ENCODE measurements at regions not wholly inside any gene's neighbourhood (a gene's known extent, or its start where the extent isn't known, plus 50 kb on each side); places are given as distances from the start of the nearest gene placed in this dataset.

DNA sequence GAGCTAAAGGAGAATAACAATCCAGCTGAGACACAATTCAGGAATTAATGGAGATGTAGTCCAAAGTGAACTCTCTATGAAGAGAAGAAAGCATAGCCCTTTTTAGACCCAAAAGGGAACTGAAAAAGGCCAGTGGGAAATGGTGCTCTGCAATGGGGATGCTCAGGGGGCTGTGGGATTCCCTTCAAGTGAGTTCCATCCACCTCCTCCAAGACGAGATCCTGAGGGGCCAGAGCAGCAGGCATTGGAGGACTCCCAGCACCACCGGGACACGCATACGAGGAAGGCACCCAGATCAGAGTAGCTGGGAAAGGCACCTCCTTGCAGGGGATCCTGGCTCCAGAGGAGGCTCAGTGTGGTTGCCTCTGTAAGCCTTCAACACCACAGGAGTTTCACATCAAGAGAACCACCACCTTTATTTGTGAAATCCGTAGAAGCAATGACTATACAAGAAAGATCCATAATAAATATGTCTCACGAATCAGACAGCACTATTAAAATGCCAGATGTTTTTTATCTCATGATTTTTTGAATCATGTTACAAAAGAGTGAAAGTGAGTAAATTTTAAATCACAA lies 288.2 kb downstream of the MED10 start:
- TF ChIP-seq, protein P1, sequence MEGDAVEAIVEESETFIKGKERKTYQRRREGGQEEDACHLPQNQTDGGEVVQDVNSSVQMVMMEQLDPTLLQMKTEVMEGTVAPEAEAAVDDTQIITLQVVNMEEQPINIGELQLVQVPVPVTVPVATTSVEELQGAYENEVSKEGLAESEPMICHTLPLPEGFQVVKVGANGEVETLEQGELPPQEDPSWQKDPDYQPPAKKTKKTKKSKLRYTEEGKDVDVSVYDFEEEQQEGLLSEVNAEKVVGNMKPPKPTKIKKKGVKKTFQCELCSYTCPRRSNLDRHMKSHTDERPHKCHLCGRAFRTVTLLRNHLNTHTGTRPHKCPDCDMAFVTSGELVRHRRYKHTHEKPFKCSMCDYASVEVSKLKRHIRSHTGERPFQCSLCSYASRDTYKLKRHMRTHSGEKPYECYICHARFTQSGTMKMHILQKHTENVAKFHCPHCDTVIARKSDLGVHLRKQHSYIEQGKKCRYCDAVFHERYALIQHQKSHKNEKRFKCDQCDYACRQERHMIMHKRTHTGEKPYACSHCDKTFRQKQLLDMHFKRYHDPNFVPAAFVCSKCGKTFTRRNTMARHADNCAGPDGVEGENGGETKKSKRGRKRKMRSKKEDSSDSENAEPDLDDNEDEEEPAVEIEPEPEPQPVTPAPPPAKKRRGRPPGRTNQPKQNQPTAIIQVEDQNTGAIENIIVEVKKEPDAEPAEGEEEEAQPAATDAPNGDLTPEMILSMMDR (conservative IDR thresholded peaks at IDR 0.05 in 1 of 2, IDR thresholded peaks at IDR 0.05 in 1 of 2; ENCODE audit: extremely low read depth in 1 of 2, insufficient read depth in 1 of 2, low read depth in 1 of 2, low read length in 2 of 2): no peak
- no peak for TF ChIP-seq EZH2 (IDR thresholded peaks at IDR 0.05; ENCODE audit: borderline replicate concordance, low read length)

All from mammary epithelial cell (primary cell).